NCI-H510A (cell line): ENCODE measurements at regions not wholly inside any gene's neighbourhood (a gene's known extent, or its start where the extent isn't known, plus 50 kb on each side); places are given as distances from the start of the nearest gene placed in this dataset.

Experiments
- DNase-seq: peaks from one replicate; lab custom pipeline; 2025; lab: John Stamatoyannopoulos, UW

GRCh38 chr3:189557824-189558223 lies 73.4 kb upstream of the TP63 start:
- DNase-seq = no peak

GRCh38 chr3:189561256-189561655 lies 69.9 kb upstream of the TP63 start:
- no peak for DNase-seq

GRCh38 chr3:189563853-189564563 lies 67.2 kb upstream of the TP63 start:
- no peak for DNase-seq

- no peak for DNase-seq
Measured at GRCh38 chr3:189566550-189567130, 64.5 kb upstream of the TP63 start.

GRCh38 chr3:189567322-189567721 lies 63.9 kb upstream of the TP63 start:
- DNase-seq = no peak

- no peak for DNase-seq
Measured at GRCh38 chr3:189567766-189568420, 63.3 kb upstream of the TP63 start.

GRCh38 chr3:189568961-189569360 lies 62.2 kb upstream of the TP63 start:
- DNase-seq = no peak

- no peak for DNase-seq
Measured at GRCh38 chr3:189569473-189569872, 61.7 kb upstream of the TP63 start.

GRCh38 chr3:189570916-189571315 lies 60.3 kb upstream of the TP63 start:
- DNase-seq = no peak

GRCh38 chr3:189572249-189572648 lies 58.9 kb upstream of the TP63 start:
- DNase-seq = no peak

GRCh38 chr3:189573004-189573403 lies 58.2 kb upstream of the TP63 start:
- no peak for DNase-seq

- no peak for DNase-seq
Measured at GRCh38 chr3:189576486-189576885, 54.7 kb upstream of the TP63 start.

GRCh38 chr3:189577050-189577951 lies 53.9 kb upstream of the TP63 start:
- DNase-seq = no peak

- no peak for DNase-seq
Measured at GRCh38 chr3:189580190-189580589, 51.0 kb upstream of the TP63 start.
